AG20443 (cell line): ENCODE measurements at regions not wholly inside any gene's neighbourhood (a gene's known extent, or its start where the extent isn't known, plus 50 kb on each side); places are given as distances from the start of the nearest gene placed in this dataset.

ENCODE experiments used
- DNase-seq: peaks from one replicate; pipeline ENCODE4 v3.0.0; 2012; ENCODE audit warnings: low spot score, mixed read lengths

DNA sequence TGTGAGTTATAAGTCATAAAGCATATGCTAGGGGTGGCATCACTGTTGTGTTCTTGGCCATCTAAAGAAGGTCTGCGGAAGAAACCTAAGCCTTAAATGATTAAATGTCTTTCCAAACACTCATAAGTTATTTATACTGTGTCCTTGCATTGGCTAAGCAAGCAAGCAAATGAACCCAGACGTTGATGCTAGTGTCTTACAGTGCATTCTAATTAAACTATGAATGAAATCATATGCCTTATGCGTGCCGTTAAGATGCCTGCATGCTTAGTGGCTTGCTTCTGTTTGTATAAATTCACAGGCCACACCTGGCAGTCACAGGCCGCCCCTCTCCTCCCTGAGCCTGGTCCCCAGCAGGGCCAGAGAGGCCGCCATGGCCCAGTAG is 49.9 kb downstream of the RIN2 start:
- no peak for DNase-seq

DNA sequence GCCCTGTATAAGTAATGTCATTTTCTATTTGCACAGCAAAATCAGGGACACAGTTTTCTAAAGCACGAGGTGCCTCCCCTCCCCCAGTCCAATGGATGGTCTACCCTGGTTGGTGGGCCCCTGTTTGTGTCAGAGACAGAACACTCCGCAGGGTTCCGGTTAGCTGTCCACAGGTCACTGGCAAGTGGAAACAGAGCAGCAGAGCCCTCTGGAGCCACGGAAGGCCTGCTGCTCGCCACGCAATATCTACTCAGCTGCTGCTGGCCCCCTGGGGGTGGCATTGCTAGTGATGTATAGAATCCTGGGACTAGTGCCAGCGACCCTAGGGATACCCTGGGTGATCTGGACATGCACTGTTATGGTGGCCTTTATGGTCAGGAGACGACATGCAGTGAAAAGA is 50.4 kb downstream of the RIN2 start:
- no peak for DNase-seq

DNA sequence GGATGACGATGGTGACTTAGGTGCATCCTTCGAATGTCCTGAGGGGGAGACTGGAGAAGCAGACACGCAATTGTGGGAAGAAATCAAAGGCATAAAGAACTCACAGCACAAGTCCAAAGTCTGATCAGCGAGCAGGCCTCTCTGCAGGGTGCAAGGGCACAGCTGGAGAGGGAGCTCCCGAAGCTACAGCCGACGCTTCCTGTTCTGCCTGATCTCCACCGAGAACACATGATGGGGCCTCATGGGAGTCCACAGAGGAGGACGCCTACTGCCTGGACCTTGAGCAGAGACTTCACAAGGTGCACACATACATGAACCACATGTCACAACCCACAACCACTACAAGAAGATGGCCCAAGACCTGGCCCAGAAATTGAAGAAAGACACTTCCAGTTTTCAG is 51.4 kb downstream of the RIN2 start:
- no peak for DNase-seq

DNA sequence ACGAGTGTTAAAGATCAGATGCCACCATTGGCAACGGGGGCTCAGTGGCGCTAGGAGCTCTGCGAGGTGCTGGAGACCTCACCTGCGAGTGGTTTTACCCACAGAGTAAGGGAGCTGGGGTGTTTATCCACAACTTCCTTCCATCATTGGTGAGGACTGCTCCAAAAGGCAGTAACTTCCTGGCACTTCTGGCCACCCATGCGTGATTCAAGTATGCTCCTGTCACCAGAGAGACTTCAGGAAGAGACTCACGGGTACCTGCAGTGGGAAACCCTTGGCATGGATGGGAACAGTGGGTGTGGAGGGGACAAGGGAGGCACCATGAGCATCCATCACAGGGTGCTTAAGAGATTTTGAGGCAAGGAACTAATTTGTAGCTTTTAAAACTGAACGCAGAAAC is 53.2 kb downstream of the RIN2 start:
- no peak for DNase-seq

DNA sequence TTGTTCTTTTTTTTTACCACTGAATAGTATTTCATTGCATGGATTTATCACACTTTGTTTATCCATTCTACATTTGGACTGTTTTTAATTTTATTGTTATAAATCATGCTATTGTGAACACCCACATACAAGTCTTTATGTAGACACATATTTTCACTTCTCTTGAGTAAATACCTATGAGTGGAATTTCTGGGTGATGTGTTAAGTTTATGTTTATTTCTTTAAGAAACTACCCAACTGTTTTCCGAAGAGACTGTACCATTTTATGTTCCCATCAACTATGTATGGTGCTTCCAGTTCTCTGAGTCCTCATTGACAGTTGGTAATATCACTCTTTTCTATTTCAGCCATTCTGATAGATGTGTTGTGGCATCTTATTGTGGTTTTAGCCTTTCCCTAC is 54.0 kb downstream of the RIN2 start:
- DNase-seq, result no peak

DNA sequence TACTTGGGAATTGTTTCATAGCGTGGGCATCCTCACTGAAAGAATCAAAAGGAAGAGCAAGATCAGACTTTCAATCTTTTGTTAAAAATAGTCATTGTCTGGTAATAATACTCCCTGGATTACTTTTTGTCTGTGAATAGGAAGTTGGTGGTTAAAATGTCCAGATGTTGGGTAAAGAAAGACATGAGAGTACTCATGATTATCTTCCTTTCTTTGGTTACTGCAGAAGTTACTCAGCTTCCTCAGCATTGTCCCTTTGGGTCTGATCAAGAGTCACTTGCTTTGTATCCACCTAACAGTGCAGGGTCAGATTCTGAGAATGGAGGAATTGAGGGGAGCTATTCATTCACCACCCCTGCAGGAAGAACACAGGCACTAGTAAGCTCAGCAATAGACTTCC is 54.6 kb downstream of the RIN2 start:
- no peak for DNase-seq

DNA sequence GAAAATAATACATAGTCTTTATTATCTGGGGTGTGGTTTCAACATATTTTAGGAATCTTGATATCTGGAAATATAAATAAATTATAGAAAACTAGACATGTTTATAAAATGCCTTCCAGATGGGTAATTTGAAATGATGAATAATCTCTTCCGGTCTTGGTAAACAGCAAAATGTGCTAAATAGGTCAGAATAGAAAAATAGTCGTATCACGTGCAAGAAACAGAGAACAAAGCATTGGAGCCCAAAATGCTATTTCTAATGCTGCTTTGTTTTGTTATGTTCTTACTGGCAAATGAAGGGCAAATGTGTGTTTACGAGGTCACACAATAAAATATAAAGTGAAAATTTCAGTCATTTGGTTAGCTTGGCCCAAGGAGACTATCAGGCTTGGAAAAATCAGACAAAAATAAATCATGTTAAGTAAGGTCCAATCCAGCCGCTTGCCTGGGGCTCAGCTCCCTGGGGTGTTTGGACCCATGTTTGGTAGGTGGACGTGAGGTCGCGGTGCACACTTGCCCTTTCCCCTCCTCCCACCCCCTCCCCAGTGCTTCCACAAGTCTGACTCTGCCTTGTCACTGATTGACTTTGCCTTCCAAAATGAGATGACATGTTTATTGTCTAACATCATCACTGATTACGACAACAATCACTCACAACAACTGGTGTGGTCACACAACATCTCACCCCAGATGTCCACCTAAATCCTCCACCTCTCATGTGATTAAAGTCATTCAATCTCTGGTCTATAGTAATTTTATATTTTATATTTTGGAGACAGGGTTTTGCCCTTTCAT is 56.0 kb downstream of the RIN2 start:
- DNase-seq, result peak; percentile 42

DNA sequence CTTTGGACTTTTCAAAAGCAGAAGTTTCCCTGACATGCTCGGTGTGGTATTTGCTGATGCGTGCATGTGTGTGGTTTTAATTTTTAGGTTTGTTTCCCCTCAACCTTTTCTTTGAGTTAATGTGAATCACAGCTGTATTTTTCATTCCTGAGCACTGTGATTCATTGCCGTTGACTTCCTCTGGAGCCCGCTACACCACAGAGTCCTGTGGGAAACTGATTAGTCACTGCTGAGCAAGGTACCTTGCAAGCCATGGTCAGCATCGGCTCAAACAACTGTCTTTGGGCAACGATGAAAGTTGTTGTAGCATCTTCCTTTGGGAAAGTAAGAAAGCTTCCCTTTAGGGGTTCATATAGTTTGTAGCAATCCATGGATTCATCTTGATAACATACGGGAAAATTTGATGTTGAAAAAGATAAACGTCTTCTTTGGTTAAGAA is 57.5 kb downstream of the RIN2 start:
- DNase-seq, result peak; percentile 90

DNA sequence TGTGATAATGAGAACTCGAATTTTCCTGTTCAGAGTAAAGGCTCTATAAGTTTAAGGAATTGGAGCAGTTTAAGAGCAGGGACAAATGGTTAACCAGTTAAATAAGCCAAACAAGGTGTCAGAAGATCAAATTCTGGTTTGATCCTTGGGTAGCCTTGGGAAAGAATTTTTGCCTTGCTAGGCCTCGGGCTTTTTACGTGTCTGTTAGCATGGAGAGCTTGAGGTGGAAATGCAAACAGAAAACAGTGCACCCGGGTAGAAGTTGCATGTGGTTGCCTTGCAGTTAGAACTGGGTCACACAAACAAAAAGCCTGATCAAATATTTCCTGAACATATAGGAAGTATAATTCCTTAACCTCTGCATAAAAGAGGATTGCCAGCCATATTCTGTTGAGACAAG is 58.3 kb downstream of the RIN2 start:
- DNase-seq, result no peak

DNA sequence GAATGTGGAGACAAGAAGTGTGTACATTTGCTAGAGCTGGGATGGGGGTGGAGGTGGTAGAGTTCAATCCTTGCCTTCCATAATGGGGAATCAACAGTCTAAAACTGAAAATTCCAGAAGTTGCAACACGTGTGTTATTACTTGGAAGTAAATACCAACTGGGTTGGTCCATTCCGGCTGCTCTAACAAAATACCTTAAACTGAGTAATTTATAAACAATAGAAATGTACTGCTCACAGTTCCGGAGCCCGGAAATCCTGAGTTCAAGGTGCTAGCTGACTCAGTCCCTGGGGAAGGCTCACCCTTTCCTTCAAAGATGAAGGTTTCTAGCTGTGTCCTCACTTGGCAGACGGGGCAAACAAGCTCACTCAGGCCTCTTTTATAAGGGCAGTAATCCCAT is 59.0 kb downstream of the RIN2 start:
- DNase-seq, result peak; percentile 57

DNA sequence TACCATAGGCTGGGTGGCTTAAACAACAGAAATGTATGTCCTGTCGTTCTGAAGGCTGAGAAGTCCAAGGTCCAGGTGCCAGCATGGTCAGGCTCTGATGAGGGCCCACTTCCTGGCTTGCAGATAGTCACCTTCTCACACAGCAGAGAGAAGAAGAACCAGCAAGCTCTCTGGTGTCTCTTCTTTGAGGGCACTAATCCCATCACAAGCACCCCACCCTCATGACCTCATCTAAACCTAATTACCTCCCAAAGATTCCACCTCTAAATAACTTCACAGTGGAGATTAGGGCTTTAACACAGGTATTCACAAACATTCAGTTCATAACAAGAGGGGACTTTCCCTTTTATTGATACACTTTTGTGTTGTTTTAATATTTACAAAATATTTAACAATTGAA is 61.1 kb downstream of the RIN2 start:
- no peak for DNase-seq

DNA sequence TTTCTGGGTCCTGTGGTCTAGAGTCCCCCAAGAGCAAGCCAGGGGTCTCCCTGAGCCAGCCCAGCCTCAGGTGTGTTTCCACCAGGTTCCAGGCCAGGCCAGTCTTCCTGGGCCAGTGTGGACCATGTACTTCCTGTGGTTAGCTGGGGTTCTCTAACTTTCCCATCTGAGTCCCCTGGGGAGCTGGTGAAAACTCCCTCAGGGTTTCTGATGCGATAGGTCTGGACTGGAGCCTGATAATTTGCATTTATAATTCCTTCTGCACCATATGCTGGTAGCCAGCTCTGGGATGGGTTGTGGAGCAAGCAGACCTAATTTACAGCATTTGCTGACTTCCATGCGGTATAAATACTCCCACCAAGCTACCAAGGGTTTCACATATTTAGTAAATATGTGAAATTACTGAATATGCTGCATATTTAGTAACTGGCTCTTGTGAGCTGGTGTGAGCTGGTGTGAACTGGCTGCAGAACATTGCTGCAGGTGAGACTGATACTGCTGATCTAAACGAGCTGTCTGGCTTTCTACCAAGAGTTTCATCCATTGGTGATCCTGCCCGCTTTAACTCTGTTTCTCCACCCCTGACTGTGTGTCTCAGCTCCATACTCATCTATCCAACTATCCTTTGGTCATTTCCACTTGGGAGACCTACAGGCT is 62.6 kb downstream of the RIN2 start:
- no peak for DNase-seq

DNA sequence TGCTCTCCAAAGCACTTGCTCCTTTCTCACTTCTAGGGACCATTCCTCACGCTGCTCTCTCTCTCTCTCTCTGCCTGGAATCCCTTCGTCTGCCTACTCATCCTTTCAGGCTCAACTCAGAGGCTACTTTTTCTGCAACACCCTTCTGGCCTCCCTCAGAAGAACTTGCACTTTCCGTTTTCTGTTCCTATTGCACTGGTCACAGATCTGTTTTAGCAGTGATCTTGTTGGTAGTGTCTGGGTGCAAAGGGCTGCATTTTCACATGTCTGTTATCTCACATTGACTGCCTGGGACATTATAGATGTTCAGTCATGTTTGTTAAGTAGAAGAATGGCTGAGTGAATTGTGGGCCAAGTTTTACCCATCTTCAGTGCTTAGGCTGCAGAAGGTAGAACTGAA is 63.5 kb downstream of the RIN2 start:
- DNase-seq, result no peak

DNA sequence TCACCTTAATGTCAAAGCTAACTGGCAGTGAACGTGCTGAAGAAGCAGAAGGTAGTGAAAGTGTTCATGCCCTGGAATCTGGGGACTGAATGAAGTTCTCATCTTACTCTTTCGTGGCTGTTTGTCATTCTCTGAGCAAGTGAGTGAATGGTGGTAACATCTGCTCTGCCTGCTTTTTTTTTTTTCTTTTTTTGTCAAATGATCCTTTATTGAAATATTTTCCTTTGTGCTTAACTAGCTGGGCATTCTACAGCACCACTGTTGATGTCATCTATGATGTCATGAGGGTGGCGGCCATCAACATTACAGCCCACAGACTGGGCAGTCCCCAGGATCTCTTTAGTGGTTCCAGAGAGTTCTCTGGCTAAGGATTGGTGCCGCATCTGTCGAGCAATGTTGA is 65.2 kb downstream of the RIN2 start:
- no peak for DNase-seq

DNA sequence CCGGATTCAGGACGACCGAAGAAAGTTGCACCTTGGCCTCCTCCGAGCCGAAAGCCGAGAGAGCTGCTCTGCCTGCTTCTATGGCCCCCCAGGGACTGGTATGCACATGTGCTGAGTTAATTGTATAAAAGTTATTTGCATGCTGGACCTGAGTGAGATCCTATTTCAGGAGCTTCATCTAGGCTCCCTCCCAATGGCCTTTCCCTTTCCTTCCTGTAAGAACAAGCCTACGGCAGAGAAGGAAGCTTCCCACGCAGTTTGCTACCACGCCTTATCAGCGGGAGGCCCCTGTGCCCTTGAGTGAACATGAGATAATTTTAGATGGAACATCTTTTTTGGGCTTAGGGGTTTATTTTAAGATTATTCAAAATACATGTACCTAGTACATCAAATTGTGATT is 65.9 kb downstream of the RIN2 start:
- no peak for DNase-seq

DNA sequence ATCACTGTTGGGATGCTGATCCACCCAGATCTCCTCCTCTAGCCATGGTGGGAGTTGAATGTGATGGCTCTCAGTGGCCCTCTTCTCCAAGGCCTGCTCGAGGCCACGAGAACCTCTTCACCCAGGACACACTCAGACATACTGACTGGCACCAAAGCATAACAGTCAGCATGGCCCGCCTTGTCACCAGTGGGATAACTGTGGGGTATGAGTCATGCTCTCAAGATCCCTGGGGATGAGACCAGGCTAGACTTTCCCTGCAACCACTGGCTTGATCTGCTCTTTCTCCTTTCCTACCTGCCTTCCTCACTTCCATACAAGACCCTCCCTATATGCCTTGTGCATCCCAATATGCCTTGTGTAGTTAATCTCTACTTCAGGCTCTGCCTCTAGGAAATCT is 66.8 kb downstream of the RIN2 start:
- peak; percentile 22 for DNase-seq

DNA sequence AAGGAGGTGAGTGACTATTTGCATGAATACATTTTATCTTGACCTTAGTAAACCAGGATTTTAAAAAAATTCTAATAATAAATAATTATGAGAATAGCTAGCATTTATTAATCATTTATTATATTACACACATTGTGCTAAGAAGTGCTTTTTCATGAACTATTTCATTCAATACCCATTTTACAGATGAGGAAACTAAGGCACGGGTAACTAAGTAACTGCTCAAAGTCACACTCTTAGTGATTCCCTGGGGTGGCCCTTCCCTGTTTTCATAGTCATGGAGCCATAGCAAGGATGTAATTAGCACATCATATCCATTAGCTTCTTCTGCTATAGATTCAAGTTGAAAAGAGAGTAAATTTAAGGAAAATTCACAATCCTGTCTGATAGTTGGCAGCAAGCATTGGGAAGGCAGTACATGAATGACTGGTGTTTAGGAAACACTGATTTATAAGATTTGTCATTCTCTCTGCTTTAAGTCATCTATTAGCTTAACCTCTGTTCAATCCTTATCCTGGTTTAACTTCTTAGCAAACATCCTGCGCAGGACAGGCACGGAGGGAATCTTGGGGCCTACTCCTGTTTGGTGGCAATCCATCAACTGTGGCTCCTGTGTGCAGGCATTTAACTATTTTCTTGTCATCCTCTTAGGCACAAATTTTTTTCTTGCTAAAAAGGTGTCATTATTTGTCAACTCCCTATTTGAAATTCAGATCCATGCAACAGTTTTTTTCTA is 68.3 kb downstream of the RIN2 start:
- DNase-seq, result no peak

DNA sequence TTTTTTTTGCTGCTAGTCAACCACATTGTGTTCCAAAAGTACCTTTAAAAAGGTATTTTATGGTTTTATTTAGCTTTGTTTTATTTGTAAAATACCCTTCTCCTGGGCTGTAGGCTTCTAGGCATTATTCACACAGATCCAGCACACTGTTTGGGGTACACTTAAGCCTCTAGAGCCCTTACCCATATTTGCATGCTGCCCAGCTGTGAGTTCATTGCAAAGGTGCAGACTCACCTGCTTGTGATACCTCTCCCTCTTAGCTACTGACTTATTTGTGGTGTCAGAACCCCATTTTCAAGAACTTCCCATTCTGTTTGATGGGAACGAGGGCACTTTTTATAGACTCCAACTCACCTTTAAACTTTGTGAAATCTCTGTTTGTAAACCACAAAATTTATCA is 69.8 kb downstream of the RIN2 start:
- no peak for DNase-seq

DNA sequence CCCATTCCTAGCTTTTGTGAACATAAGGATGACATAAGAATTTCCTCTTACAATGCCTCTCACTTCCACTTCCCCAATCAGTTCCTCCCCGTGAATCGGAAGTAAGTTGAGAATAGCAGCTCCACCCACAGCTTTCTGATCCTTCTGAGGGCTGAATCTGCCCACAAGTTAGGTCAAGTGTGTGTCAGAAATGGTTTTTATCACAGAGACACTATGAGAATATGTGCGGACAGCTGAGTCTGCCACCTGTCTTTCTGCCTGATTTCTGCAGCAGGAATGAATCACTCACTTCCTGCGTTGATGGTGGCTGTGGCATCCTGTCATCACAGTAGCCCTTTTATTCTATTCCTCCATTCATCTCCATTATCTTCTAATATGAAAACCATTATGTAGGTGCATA is 70.2 kb downstream of the RIN2 start:
- no peak for DNase-seq

DNA sequence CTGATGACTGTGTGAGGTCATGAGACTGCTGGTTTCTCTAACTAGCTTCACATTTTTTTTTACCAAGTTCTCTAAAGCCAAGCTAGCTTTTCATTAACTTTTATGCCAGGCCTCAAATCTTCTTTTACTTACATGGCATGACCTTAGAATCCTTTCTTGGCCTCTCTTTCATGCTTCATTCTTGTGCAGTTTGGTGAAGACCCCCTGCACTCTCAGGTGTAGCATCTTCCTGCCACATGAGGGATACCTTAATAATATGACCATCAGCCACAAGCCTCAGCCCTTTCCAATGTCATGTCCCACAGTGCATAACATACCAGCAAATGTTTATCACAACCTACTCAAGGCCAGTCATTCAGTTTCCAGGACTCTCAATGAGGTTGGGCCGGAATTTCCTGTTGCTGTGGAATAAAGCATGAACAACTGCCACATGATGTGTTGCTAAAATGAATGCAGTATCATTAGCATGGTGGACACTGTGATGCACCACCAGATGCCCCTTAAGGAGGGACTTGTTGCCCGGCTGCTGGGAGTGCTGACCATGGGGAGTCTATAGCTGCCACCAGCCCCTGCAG is 72.2 kb downstream of the RIN2 start:
- no peak for DNase-seq

DNA sequence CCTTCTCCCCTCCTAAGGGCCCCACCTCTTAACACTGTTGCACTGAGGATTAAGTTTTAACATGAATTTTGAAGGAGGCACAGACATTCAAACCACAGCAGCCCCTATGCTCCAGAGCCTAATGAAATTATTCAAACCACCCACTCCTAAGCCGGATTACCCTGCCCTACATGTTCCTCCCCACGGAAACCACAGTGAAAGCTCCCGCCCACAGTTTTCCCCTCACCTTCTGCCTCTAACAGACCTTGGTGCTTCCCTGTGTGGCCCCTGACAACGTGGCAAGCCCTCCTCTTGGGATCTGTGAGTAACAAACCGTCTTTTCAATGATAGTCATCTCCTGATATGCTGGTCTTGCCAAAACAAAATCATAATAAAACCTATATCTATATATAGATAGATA is 74.8 kb downstream of the RIN2 start:
- no peak for DNase-seq

DNA sequence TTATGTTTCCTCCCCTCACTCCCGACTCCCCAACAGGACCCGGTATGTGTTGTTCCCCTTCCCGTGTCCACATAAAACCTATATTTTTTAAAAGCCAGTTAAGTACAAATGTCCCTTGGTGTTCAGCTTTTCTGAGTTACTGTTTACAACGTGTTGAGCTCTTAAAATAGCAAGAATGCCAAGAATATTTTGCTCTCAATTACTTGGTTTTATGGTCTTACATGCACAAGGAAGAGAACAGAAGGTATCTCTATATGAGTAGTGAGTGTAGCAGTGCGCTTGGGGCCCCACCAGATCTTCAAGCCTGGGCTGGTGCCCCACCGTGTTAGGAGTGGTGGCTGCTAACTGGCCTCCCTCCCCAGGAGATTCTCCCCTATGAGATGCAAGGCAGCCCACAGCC is 75.3 kb downstream of the RIN2 start:
- no peak for DNase-seq

DNA sequence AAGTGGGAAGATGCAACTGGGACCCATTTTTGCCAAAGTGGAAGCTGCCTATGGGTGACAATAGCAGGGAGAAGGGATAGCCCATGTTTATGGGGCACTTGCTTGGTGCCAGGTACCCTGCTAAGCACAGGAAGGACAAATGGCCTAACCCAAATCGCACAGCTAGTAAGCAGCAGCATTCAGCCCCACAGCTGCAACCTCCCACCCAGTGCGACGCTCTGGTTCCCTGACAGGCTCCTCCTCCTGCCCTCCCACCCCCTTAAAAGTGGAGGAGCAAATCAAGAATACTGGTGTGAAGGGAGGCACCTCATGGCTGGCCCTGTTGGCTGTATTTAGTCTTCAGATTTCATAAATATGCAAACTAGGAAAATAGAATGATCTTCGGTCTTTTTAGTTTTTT is 76.2 kb downstream of the RIN2 start:
- DNase-seq, result no peak
